Spleen (tissue), 11 donors: ENCODE measurements at regions not wholly inside any gene's neighbourhood (a gene's known extent, or its start where the extent isn't known, plus 50 kb on each side); places are given as distances from the start of the nearest gene placed in this dataset.

Experiments used
- DNase-seq: peaks from one replicate; pipeline ENCODE4 v3.0.0-alpha.2; 2020
- H3K27ac ChIP-seq, 8 donors: fragments of 200-600 bp; sonication (generic) in 7 of 8; 1 replicate in 4 of 8; 2 replicates in 4 of 8; pipeline versions ENCODE4 v1.5.0 to v1.8.0; 2016 to 2021; ENCODE audit warnings: inconsistent platforms in 4 of 8, mild to moderate bottlenecking in 4 of 8, moderate library complexity in 1 of 8
- H3K27me3 ChIP-seq, 7 donors: fragments of 200-600 bp; sonication (generic) in 6 of 7; replicated peaks in 1 of 7; 1 replicate in 4 of 7; 2 replicates in 3 of 7; pipeline versions ENCODE4 v1.5.0 to v1.8.0; 2016 to 2021; ENCODE audit warnings: inconsistent platforms in 3 of 7, mild to moderate bottlenecking in 1 of 7
- H3K36me3 ChIP-seq, 6 donors: fragments of 200-600 bp; sonication (generic) in 5 of 6; 1 replicate in 4 of 6; 2 replicates in 2 of 6; pipeline versions ENCODE4 v1.5.0 to v1.8.0; 2016 to 2021; ENCODE audit warnings: inconsistent platforms in 2 of 6
- H3K4me1 ChIP-seq, 6 donors: fragments of 200-600 bp; sonication (generic) in 5 of 6; 1 replicate in 3 of 6; 2 replicates in 3 of 6; pipeline versions ENCODE4 v1.5.0 to v1.8.0; 2016 to 2021; ENCODE audit warnings: inconsistent platforms in 3 of 6
- H3K4me3 ChIP-seq, 8 donors: fragments of 200-600 bp; sonication (generic) in 7 of 8; 1 replicate in 4 of 8; 2 replicates in 4 of 8; pipeline versions ENCODE4 v1.5.0 to v1.8.0; 2016 to 2021; ENCODE audit warnings: inconsistent platforms in 4 of 8, mild to moderate bottlenecking in 4 of 8, moderate library complexity in 2 of 8
- H3K9me3 ChIP-seq, 8 donors: fragments of 200-600 bp; sonication (generic) in 7 of 8; 1 replicate in 4 of 8; 2 replicates in 4 of 8; pipeline versions ENCODE4 v1.5.0 to v1.8.0; 2016 to 2021; ENCODE audit warnings: inconsistent platforms in 4 of 8
- POLR2A ChIP-seq, 3 donors: fragments of 450-650 bp; IDR thresholded peaks; one replicate each; pipeline ENCODE4 v1.5.1; 2017; ENCODE audit warnings: antibody characterized with exemption in 3 of 3, mild to moderate bottlenecking in 1 of 3
- POLR2AphosphoS5 ChIP-seq, 3 donors: sonication (generic); formaldehyde crosslinking; IDR thresholded peaks; one replicate each; pipeline ENCODE4 v1.5.1; 2017; ENCODE audit warnings: antibody characterized with exemption in 3 of 3
- WGBS, 5 donors: extraction: QIAGEN DNeasy Blood & Tissue Kit in 3 of 5; methylation state at CpG; one replicate each; pipeline versions ENCODE4 v1.1.5 to v1.1.7; 2013 to 2018; 5-methylcytosine and 5-hydroxymethylcytosine counted together
- intact Hi-C: fragments of 100-400 bp; cut with DNase I; formaldehyde crosslinking; loops from one replicate; pipeline ENCODE4 v1.15.0; 2023; ENCODE audit warnings: low total_unique reads
- TF ChIP-seq, protein P1 (sequence below), 11 experiments: fragments of 200-600 bp in 7 of 11; fragments of 450-650 bp in 4 of 11; sonication (generic) in 4 of 11; IDR thresholded peaks in 8 of 11; conservative IDR thresholded peaks in 3 of 11; 1 replicate in 7 of 11; 2 replicates in 4 of 11; pipeline versions ENCODE4 v1.4.0 to v1.8.0; 2016 to 2021; ENCODE audit warnings: antibody characterized with exemption in 11 of 11, inconsistent platforms in 4 of 11, mild to moderate bottlenecking in 1 of 11
- donor health status: healthy with polysubstance abuse.
- donor health status: DM: no; HTN: no; CAD: no; lungs with moderate emphysema.
- donor health status: DM: no; HTN: no; CAD: no.
- donor health status: Bipolar disorder and iron deficiency.
- donor health status: healthy.
- donor health status: DM: no; HTN: no; CAD: no.
- donor health status: DM: yes; HTN: yes; CAD: no.

GRCh38 chr10:78285226-78285625 lies 251.6 kb downstream of the RPS24 start:
- H3K9me3 ChIP-seq, result no peaks in the 10 kb centered on the region
- whole genome bisulfite sequencing, 5 donors, result 43 to 76% (median 67%) methylated on average over 5 of the region's 5 CpGs
- no peaks in the 10 kb centered on the region for H3K36me3 ChIP-seq
- H3K4me3 ChIP-seq, result no peak overlapping the region
- TF ChIP-seq POLR2A (IDR thresholded peaks at IDR 0.05) (no peak), POLR2AphosphoS5 (IDR thresholded peaks at IDR 0.05) (no peak)
- TF ChIP-seq, protein P1, sequence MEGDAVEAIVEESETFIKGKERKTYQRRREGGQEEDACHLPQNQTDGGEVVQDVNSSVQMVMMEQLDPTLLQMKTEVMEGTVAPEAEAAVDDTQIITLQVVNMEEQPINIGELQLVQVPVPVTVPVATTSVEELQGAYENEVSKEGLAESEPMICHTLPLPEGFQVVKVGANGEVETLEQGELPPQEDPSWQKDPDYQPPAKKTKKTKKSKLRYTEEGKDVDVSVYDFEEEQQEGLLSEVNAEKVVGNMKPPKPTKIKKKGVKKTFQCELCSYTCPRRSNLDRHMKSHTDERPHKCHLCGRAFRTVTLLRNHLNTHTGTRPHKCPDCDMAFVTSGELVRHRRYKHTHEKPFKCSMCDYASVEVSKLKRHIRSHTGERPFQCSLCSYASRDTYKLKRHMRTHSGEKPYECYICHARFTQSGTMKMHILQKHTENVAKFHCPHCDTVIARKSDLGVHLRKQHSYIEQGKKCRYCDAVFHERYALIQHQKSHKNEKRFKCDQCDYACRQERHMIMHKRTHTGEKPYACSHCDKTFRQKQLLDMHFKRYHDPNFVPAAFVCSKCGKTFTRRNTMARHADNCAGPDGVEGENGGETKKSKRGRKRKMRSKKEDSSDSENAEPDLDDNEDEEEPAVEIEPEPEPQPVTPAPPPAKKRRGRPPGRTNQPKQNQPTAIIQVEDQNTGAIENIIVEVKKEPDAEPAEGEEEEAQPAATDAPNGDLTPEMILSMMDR (IDR thresholded peaks at IDR 0.05 in 8 of 11, conservative IDR thresholded peaks at IDR 0.05 in 3 of 11), result no peak
- no peaks in the 10 kb centered on the region for H3K4me1 ChIP-seq
- no peak overlapping the region for H3K27ac ChIP-seq
- H3K27me3 ChIP-seq, result no peaks in the 10 kb centered on the region
- no peak for DNase-seq
- intact Hi-C loops, result no loop called here

DNA sequence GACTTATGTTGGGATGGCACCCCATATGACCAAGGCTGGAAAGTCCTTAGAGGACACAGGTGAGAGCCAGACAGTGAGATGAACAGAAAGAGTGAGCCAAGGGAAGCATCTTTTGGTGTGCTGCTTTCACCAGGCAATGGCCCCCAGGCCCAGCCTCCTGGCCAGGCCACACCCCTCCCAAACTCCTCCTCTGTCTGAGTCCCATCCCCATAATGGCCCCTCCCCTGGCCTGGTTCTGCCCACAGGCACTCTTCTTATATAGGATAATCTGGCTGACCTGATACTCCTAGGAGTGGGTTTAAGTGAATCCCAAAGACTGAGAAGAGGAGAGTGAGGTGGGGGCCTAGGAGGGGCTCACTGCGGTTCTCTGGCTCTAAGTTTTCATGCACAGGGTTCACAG lies 252.5 kb downstream of the RPS24 start:
- 64 to 86% (median 77%) methylated on average over 1 of the region's 1 CpG for WGBS, 5 donors
- peak; percentile 37 for DNase-seq

GRCh38 chr10:78286668-78287067 lies 253.0 kb downstream of the RPS24 start:
- no peaks in the 10 kb centered on the region for H3K36me3 ChIP-seq
- H3K4me1 ChIP-seq, result no peaks in the 10 kb centered on the region
- no peak for DNase-seq
- H3K9me3 ChIP-seq, result no peaks in the 10 kb centered on the region
- 82 to 91% (median 88%) methylated on average over 9 of the region's 9 CpGs for WGBS, 5 donors
- H3K27ac ChIP-seq, result no peak overlapping the region
- no peak overlapping the region for H3K4me3 ChIP-seq
- intact Hi-C loops, result no loop called here
- TF ChIP-seq, protein P1 (IDR thresholded peaks at IDR 0.05 in 8 of 11, conservative IDR thresholded peaks at IDR 0.05 in 3 of 11), result no peak
- TF ChIP-seq POLR2A (IDR thresholded peaks at IDR 0.05), result no peak
- TF ChIP-seq POLR2AphosphoS5 (IDR thresholded peaks at IDR 0.05), result no peak
- no peaks in the 10 kb centered on the region for H3K27me3 ChIP-seq

More for the DNA sequence above, 252.5 kb downstream of the RPS24 start:
- intact Hi-C loops, result no loop called here
- no peaks in the 10 kb centered on the region for H3K27me3 ChIP-seq
- H3K9me3 ChIP-seq, result no peaks in the 10 kb centered on the region
- H3K4me1 ChIP-seq, result no peaks in the 10 kb centered on the region
- H3K36me3 ChIP-seq, result no peaks in the 10 kb centered on the region
- H3K4me3 ChIP-seq, result no peak overlapping the region
- no peak for TF ChIP-seq POLR2AphosphoS5 (IDR thresholded peaks at IDR 0.05)
- TF ChIP-seq POLR2A (IDR thresholded peaks at IDR 0.05), result no peak
- TF ChIP-seq, protein P1 (IDR thresholded peaks at IDR 0.05 in 8 of 11, conservative IDR thresholded peaks at IDR 0.05 in 3 of 11), result no peak
- H3K27ac ChIP-seq, result no peak overlapping the region

DNA sequence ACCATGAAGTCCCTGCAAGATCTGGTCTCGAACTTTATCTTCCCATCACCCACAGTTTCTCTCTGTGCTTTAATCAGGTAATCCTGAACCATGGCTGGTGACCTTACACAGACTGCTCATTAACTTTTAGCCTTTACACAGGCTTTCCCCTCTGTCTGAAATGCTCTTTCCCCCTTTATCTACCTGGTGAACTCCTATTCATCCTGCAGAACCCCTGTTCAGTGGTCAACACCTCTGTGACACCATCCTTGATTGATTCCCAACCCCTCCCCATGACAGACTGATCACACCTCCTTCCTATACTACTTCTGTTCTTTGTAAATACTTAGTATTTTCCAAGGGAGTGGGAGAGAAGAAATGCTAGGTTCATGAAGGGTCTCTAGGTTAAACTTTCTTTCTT lies 254.0 kb downstream of the RPS24 start:
- Histone ChIP-seq H3K27ac (no peak overlapping the region), H3K36me3 (no peaks in the 10 kb centered on the region), H3K4me1 (peaks cover 0 to 6% (median 0%) of the 10 kb centered on the region in 6 donors), H3K9me3 (no peaks in the 10 kb centered on the region), H3K27me3 (no peaks in the 10 kb centered on the region), H3K4me3 (no peak overlapping the region)
- TF ChIP-seq POLR2AphosphoS5 (IDR thresholded peaks at IDR 0.05), result no peak
- intact Hi-C loops, result no loop called here
- WGBS, 5 donors, result 80 to 91% (median 82%) methylated on average over 1 of the region's 1 CpG
- no peak for DNase-seq

DNA sequence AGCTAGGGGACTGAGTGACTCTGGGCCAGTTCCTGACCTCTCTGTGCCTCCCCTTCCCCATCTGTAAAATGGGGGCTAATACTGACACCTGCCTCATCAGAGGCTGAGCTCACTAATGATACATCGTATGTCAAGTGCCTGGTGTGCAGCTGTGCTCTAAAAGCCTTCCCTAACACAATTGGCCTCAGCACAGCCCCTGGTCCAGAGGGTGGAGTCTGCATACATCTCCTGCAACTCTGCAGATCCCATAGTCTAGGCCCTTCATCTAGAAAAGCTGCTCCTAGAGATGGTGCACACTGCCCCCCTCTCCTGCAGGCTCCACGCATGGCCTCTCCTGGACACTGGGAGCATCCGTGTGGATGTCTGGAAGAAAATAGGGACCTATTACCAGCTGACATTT lies 255.0 kb downstream of the RPS24 start:
- Histone ChIP-seq H3K27me3 (no peaks in the 10 kb centered on the region), H3K4me3 (no peak overlapping the region), H3K27ac (no peak overlapping the region), H3K9me3 (no peaks in the 10 kb centered on the region), H3K36me3 (no peaks in the 10 kb centered on the region), H3K4me1 (peaks cover 0 to 10% (median 0%) of the 10 kb centered on the region in 6 donors)
- intact Hi-C loops, result no loop called here
- 88 to 100% (median 91%) methylated on average over 3 of the region's 3 CpGs for WGBS, 5 donors
- TF ChIP-seq POLR2AphosphoS5 (IDR thresholded peaks at IDR 0.05), result no peak
- TF ChIP-seq POLR2A (IDR thresholded peaks at IDR 0.05), result no peak
- TF ChIP-seq, protein P1 (IDR thresholded peaks at IDR 0.05 in 8 of 11, conservative IDR thresholded peaks at IDR 0.05 in 3 of 11), result no peak
- DNase-seq, result peak; percentile 31
